Neural crest cell (in vitro differentiated cells): ENCODE measurements at regions not wholly inside any gene's neighbourhood (a gene's known extent, or its start where the extent isn't known, plus 50 kb on each side); places are given as distances from the start of the nearest gene placed in this dataset.

Experiments
- DNase-seq: peaks from one replicate; pipeline ENCODE4 v3.0.0; 2021; ENCODE audit warnings: low read depth, mixed read lengths, low spot score
- H3K27ac Mint-ChIP-seq: one replicate; pipeline ENCODE4 v1.8.0; 2021; ENCODE audit warnings: mild to moderate bottlenecking, mixed read lengths; ENCODE audit not compliant: unreplicated experiment
- H3K27me3 Mint-ChIP-seq: 2 replicates; pipeline ENCODE4 v1.8.0; 2021; ENCODE audit warnings: low read depth, mild to moderate bottlenecking, mixed read lengths
- H3K36me3 Mint-ChIP-seq: 2 replicates; pipeline ENCODE4 v1.8.0; 2021; ENCODE audit warnings: low read depth, mild to moderate bottlenecking, mixed read lengths
- H3K4me1 Mint-ChIP-seq: 2 replicates; pipeline ENCODE4 v1.8.0; 2021; ENCODE audit warnings: mixed read lengths
- H3K4me3 Mint-ChIP-seq: one replicate; pipeline ENCODE4 v1.8.0; 2021; ENCODE audit warnings: mild to moderate bottlenecking, mixed read lengths
- H3K9me3 Mint-ChIP-seq: 2 replicates; pipeline ENCODE4 v1.8.0; 2021; ENCODE audit warnings: mixed read lengths
- CTCF ChIP-seq: fragments of 200-600 bp; sonication (generic); conservative IDR thresholded peaks from 2 replicates; pipeline ENCODE4 v1.5.0; 2021; ENCODE audit warnings: antibody characterized with exemption, mild to moderate bottlenecking

- H3K36me3 Mint-ChIP-seq: no peaks in the 10 kb centered on the region
Observed at GRCh38 chr1:117681901-117682250, 76.0 kb downstream of the TENT5C start.

DNA sequence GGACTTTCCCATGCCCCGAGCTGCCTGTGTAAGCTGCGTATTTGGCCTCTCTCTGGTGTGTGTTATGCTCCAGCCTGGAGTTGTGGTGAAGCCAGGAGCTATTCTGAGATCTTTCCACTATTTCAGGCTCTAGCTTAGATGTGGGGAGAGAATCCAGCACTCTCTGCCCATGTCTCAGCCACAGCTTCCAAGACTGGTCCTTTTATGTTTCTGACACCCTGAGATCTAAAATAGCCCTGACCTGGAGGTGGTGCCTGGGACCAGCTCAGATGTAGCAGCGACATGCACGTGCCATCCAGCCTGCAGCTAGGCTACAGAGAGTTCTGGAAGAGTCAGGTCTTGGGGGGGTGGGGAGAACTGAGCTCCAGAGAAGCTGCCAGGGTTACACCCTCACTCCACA is 76.5 kb downstream of the TENT5C start:
- Mint-ChIP-seq H3K4me3 (no peak overlapping the region), H3K27me3 (no peaks in the 10 kb centered on the region), H3K27ac (no peak overlapping the region), H3K36me3 (no peaks in the 10 kb centered on the region), H3K9me3 (no peaks in the 10 kb centered on the region), H3K4me1 (no peaks in the 10 kb centered on the region)
- DNase-seq: no peak
- no peak for TF ChIP-seq CTCF

More at GRCh38 chr1:117681901-117682250, 76.0 kb downstream of the TENT5C start:
- Mint-ChIP-seq H3K27ac (no peak overlapping the region), H3K4me3 (no peak overlapping the region), H3K4me1 (no peaks in the 10 kb centered on the region), H3K9me3 (no peaks in the 10 kb centered on the region), H3K27me3 (no peaks in the 10 kb centered on the region)
- no peak for DNase-seq
- TF ChIP-seq CTCF: no peak

GRCh38 chr1:117683571-117684285 is 77.9 kb downstream of the TENT5C start:
- Mint-ChIP-seq H3K27ac (no peak overlapping the region), H3K4me1 (no peaks in the 10 kb centered on the region), H3K4me3 (no peak overlapping the region), H3K9me3 (no peaks in the 10 kb centered on the region), H3K36me3 (no peaks in the 10 kb centered on the region), H3K27me3 (no peaks in the 10 kb centered on the region)
- no peak for DNase-seq
- TF ChIP-seq CTCF: no peak

DNA sequence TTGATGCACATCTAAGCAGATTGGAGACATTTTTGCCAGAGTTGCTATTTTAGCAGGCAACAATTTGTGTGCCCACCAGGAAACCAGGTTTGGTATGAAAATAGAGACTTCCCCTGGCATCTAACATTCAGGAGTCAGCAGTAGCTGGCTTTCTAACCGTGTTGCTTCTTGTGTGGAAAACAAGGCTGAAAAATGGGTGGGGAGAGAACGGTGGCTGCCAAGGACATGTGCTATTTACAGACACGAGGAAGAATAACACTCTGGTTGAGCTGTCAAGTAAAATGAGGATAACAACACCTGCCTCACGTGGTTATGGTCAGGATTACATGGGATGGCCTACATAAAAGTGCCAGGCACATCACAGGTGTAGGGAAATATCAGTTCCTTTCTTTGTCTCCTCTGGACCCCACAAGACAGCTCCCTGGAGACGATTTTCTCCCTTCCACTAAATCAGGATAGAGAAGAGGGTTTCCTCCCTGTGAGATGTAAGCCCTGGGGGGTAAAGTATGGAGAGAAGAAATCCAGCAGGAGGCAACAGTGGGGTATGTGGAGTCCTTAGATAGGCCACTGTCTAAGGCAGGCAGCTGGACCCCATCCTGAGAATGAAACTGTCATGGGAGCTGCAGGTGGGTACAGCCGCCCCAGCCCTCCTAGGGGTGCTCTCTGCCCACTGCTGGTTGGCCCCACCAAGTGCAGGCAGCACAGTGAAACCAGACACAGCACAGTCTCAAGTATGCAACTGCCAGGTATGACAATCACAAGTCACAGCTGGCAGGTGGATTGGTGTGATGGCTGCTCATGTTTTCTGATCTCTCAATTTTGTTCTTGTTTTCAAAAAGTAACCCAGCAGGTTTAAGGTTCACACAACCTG is 80.3 kb downstream of the TENT5C start:
- Mint-ChIP-seq H3K4me1 (no peaks in the 10 kb centered on the region), H3K36me3 (no peaks in the 10 kb centered on the region), H3K27me3 (peaks cover 12% of the 10 kb centered on the region), H3K9me3 (no peaks in the 10 kb centered on the region), H3K4me3 (no peak overlapping the region), H3K27ac (no peak overlapping the region)
- DNase-seq: no peak
- TF ChIP-seq CTCF: no peak

GRCh38 chr1:117686907-117687306 is 81.1 kb downstream of the TENT5C start:
- no peak for TF ChIP-seq CTCF
- Mint-ChIP-seq H3K4me3 (no peak overlapping the region), H3K27ac (no peak overlapping the region), H3K9me3 (no peaks in the 10 kb centered on the region), H3K4me1 (no peaks in the 10 kb centered on the region), H3K27me3 (peaks cover 16% of the 10 kb centered on the region), H3K36me3 (no peaks in the 10 kb centered on the region)
- DNase-seq: no peak
